HepG2 (cell line): ENCODE measurements at regions not wholly inside any gene's neighbourhood (a gene's known extent, or its start where the extent isn't known, plus 50 kb on each side); places are given as distances from the start of the nearest gene placed in this dataset.

Source experiments
- ATAC-seq: fragments of 200-7000 bp; cut with Tn5 transposase; 3 replicates; pipeline ENCODE4 v1.9.1; 2020; ENCODE audit warnings: mild to moderate bottlenecking, moderate library complexity
- BruUV-seq: library from RNA; stranded (reverse); fragments of 400-500 nt; replicated peaks from 2 replicates; lab custom pipeline; 2021; lab: Mats Ljungman, UMichigan
- CTCF ChIA-PET: fragments of 300-600 bp; formaldehyde crosslinking; extraction: SDS; loops from one replicate; lab custom pipeline; 2021; ENCODE audit warnings: low total read pairs, inconsistent platforms, low intra/inter-chr PET ratio; lab: Yijun Ruan, JAX
- POLR2A ChIA-PET: fragments of 350-600 bp; sonication (Branson Sonifier 250); formaldehyde crosslinking; loops from one replicate; lab custom pipeline; 2020; ENCODE audit warnings: antibody characterized with exemption, inconsistent platforms; lab: Yijun Ruan, JAX
- DNase-seq: peaks from one replicate; pipeline ENCODE4 v3.0.0-alpha.2; 2015; ENCODE audit warnings: low spot score
- FAIRE-seq: peaks from 3 replicates; lab custom pipeline; 2011; peaks lifted over from hg19 to GRCh38; lab: Jason Lieb, UNC
- H2AFZ ChIP-seq: one replicate; pipeline ENCODE4 v1.6.1; 2011; ENCODE audit warnings: low read length, inconsistent platforms
- H3K27ac ChIP-seq: fragments of 300-600 bp; 3 replicates; pipeline ENCODE4 v1.8.0; 2011; ENCODE audit warnings: mixed run types, mild to moderate bottlenecking, mixed read lengths, low read length, inconsistent platforms; ENCODE audit not compliant: insufficient read depth; ENCODE audit errors: extremely low read length
- H3K27me3 ChIP-seq, 2 experiments: fragments of 200-600 bp in 1 of 2; 2 replicates in 1 of 2; 3 replicates in 1 of 2; pipeline versions ENCODE4 v1.6.0 to v1.8.0; 2011; ENCODE audit warnings: low read length in 2 of 2, mild to moderate bottlenecking in 2 of 2, moderate library complexity in 2 of 2, inconsistent platforms in 1 of 2; ENCODE audit not compliant: insufficient read depth in 2 of 2, control insufficient read depth in 1 of 2
- H3K36me3 ChIP-seq, 2 experiments: fragments of 200-600 bp in 1 of 2; replicated peaks in 1 of 2; 2 replicates in 1 of 2; 3 replicates in 1 of 2; pipeline versions ENCODE4 v1.5.1 to v1.8.0; 2011; ENCODE audit warnings: low read length in 2 of 2, inconsistent platforms in 1 of 2; ENCODE audit not compliant: insufficient read depth in 2 of 2, control insufficient read depth in 1 of 2
- H3K4me1 ChIP-seq: 2 replicates; pipeline ENCODE4 v1.5.1; 2012; ENCODE audit warnings: low read length, inconsistent platforms; ENCODE audit not compliant: insufficient read depth
- H3K4me2 ChIP-seq: 2 replicates; pipeline ENCODE4 v1.6.0; 2011; ENCODE audit warnings: low read depth, low read length, inconsistent platforms
- H3K4me3 ChIP-seq, 3 experiments: fragments of 200-600 bp in 1 of 3; sonication (generic), shearing (Covaris generic) in 1 of 3; replicated peaks in 1 of 3; 2 replicates each; pipeline ENCODE4 v1.5.1; 2011 to 2016; ENCODE audit warnings: low read length in 3 of 3, inconsistent platforms in 2 of 3, low read depth in 2 of 3, mild to moderate bottlenecking in 2 of 3, control low read depth in 1 of 3, mixed read lengths in 1 of 3; ENCODE audit not compliant: insufficient read depth in 1 of 3
- H3K79me2 ChIP-seq: one replicate; pipeline ENCODE4 v1.6.1; 2011; ENCODE audit warnings: low read length, inconsistent platforms; ENCODE audit not compliant: insufficient read depth
- H3K9ac ChIP-seq: 2 replicates; pipeline ENCODE4 v1.6.0; 2011; ENCODE audit warnings: mild to moderate bottlenecking, low read depth, low read length, inconsistent platforms; ENCODE audit not compliant: insufficient read depth
- H3K9me3 ChIP-seq: 2 replicates; pipeline ENCODE4 v1.5.1; 2012; ENCODE audit warnings: mild to moderate bottlenecking, low read length
- H4K20me1 ChIP-seq: 2 replicates; pipeline ENCODE4 v1.6.0; 2011; ENCODE audit warnings: inconsistent platforms, mild to moderate bottlenecking, low read length, moderate library complexity; ENCODE audit not compliant: insufficient read depth
- CBFB ChIP-seq: sonication (generic); formaldehyde crosslinking; IDR thresholded peaks from 2 replicates; pipeline ENCODE4 v1.4.0; 2020; ENCODE audit warnings: missing genetic modification reagents
- HDAC2 ChIP-seq: sonication (generic); formaldehyde crosslinking; IDR thresholded peaks from 2 replicates; pipeline ENCODE4 v1.4.0; 2020; ENCODE audit warnings: missing genetic modification reagents
- PRPF4 ChIP-seq: fragments of 200-400 bp; formaldehyde crosslinking; IDR thresholded peaks from 2 replicates; pipeline ENCODE4 v1.6.1; 2016; ENCODE audit warnings: low read length, low read depth; ENCODE audit not compliant: poor library complexity, severe bottlenecking
- SNAPC4 ChIP-seq: sonication (generic); formaldehyde crosslinking; IDR thresholded peaks from 2 replicates; pipeline ENCODE4 v1.4.0; 2020; ENCODE audit warnings: mild to moderate bottlenecking, missing genetic modification reagents
- WGBS: methylation state at CpG from one replicate; pipeline ENCODE4 v1.1.6; 2017; ENCODE audit warnings: low lambda C conversion rate; 5-methylcytosine and 5-hydroxymethylcytosine counted together
- in situ Hi-C: cut with HindIII; loops from 2 replicates; pipeline ENCODE4 v1.10.0; 2017; ENCODE audit warnings: low pct_unique_long_range_greater_than_20kb; ENCODE audit not compliant: extremely low pct_ligation_motif_present
- intact Hi-C: fragments of 100-400 bp; cut with micrococcal nuclease; formaldehyde crosslinking; loops from one replicate; pipeline ENCODE4 v1.10.0; 2022; ENCODE audit not compliant: unreplicated experiment

GRCh38 chr1:170377896-170378634 lies 153.9 kb upstream of the GORAB start (continued):
- TF ChIP-seq SNAPC4 (CRISPR knock-in tag), result no peak
- no peak for TF ChIP-seq CBFB (CRISPR knock-in tag)

GRCh38 chr1:170385750-170386149 lies 146.2 kb upstream of the GORAB start:
- WGBS, result 0% methylated on average over 1 of the region's 2 CpGs
- no peak overlapping the region for H3K27ac ChIP-seq
- FAIRE-seq (no peak), DNase-seq (no peak), ATAC-seq (no peak)
- no peak for TF ChIP-seq HDAC2 (CRISPR knock-in tag)
- no peak for TF ChIP-seq PRPF4
- no peak overlapping the region for H3K9ac ChIP-seq
- H3K4me1 ChIP-seq, result no peaks in the 10 kb centered on the region
- H3K9me3 ChIP-seq, result no peaks in the 10 kb centered on the region
- no peaks in the 10 kb centered on the region; a peak in 1 of 5 replicates for H3K27me3 ChIP-seq
- intact Hi-C loops (no loop called here), in situ Hi-C loops (no loop called here)
- H3K4me3 ChIP-seq, result no peak overlapping the region
- H3K4me2 ChIP-seq, result no peak overlapping the region
- no TSS peak for BruUV-seq
- ChIA-PET POLR2A (no interaction called here), CTCF (no interaction called here)
- H3K36me3 ChIP-seq, result no peaks in the 10 kb centered on the region
- no peaks in the 10 kb centered on the region for H3K79me2 ChIP-seq
- H2AFZ ChIP-seq, result no peak overlapping the region
- H4K20me1 ChIP-seq, result no peaks in the 10 kb centered on the region
